HCT116 (cell line): ENCODE measurements at regions not wholly inside any gene's neighbourhood (a gene's known extent, or its start where the extent isn't known, plus 50 kb on each side); places are given as distances from the start of the nearest gene placed in this dataset.

Experiments
- ATAC-seq: fragments of 200-7000 bp; cut with Tn5 transposase; 2 replicates; pipeline ENCODE4 v1.9.1; 2020; ENCODE audit warnings: mild to moderate bottlenecking, moderate library complexity
- BruUV-seq: library from RNA; stranded (reverse); fragments of 400-500 nt; replicated peaks from 2 replicates; lab custom pipeline; 2021; lab: Mats Ljungman, UMichigan
- CTCF ChIA-PET: fragments of 300-600 bp; sonication (Branson Sonifier 250); formaldehyde crosslinking; loops from one replicate; lab custom pipeline; 2021; ENCODE audit warnings: antibody characterized with exemption; lab: Charles Lee
- POLR2A ChIA-PET: fragments of 300-600, 350-600 bp; sonication (Branson Sonifier 250); formaldehyde crosslinking; loops from one replicate; lab custom pipeline; 2021; ENCODE audit warnings: antibody characterized with exemption; lab: Charles Lee
- RAD21 ChIA-PET, 2 experiments: fragments of 300-600 bp; sonication (Branson Sonifier 250); formaldehyde crosslinking; loops; one replicate each; lab custom pipeline; 2023; ENCODE audit warnings: low total read pairs in 2 of 2; ENCODE audit not compliant: uncharacterized antibody in 2 of 2, unreplicated experiment in 2 of 2, low non-redundant PET in 1 of 2; lab: Charles Lee
- DNase-seq: peaks from one replicate; pipeline ENCODE4 v3.0.0-alpha.2; 2010; ENCODE audit warnings: low read depth, low spot score
- H2AFZ ChIP-seq: fragments of 200-600 bp; shearing (Covaris generic), sonication (generic); 2 replicates; pipeline ENCODE4 v1.6.1; 2017; ENCODE audit warnings: low read depth, mixed run types, mixed read lengths, antibody characterized with exemption, low read length; ENCODE audit not compliant: poor library complexity, severe bottlenecking
- H3K27ac ChIP-seq: 2 replicates; pipeline ENCODE4 v1.5.1; 2012; ENCODE audit warnings: low read depth, low read length
- H3K27me3 ChIP-seq: fragments of 200-600 bp; sonication (generic); 2 replicates; pipeline ENCODE4 v1.6.1; 2016; ENCODE audit warnings: mixed run types, low read length, mixed read lengths; ENCODE audit not compliant: insufficient read depth
- H3K36me3 ChIP-seq, 2 experiments: fragments of 200-500 bp in 1 of 2; fragments of 200-600 bp in 1 of 2; sonication (Bioruptor generic) in 1 of 2; sonication (generic) in 1 of 2; 2 replicates each; pipeline versions ENCODE4 v1.5.1 to v1.6.1; 2014 to 2016; ENCODE audit warnings: low read length in 2 of 2, inconsistent platforms in 1 of 2, mixed read lengths in 1 of 2, mixed run types in 1 of 2; ENCODE audit not compliant: insufficient read depth in 2 of 2, control insufficient read depth in 1 of 2
- H3K4me1 ChIP-seq, 2 experiments: fragments of 200-600 bp in 1 of 2; sonication (generic) in 1 of 2; 2 replicates each; pipeline versions ENCODE4 v1.5.1 to v1.6.1; 2012 to 2017; ENCODE audit warnings: low read length in 2 of 2, inconsistent platforms in 1 of 2, mild to moderate bottlenecking in 1 of 2, mixed read lengths in 1 of 2, mixed run types in 1 of 2, moderate library complexity in 1 of 2; ENCODE audit not compliant: insufficient read depth in 2 of 2, control insufficient read depth in 1 of 2
- H3K4me2 ChIP-seq: fragments of 200-600 bp; sonication (generic); 2 replicates; pipeline ENCODE4 v1.6.1; 2017; ENCODE audit warnings: mixed run types, low read length, mixed read lengths
- H3K4me3 ChIP-seq, 2 experiments: fragments of 200-600 bp in 1 of 2; sonication (generic) in 1 of 2; replicated peaks in 1 of 2; 2 replicates each; pipeline ENCODE4 v1.5.1; 2011 to 2016; ENCODE audit warnings: low read length in 2 of 2, control low read depth in 1 of 2, low read depth in 1 of 2, mild to moderate bottlenecking in 1 of 2, mixed read lengths in 1 of 2, mixed run types in 1 of 2
- H3K79me2 ChIP-seq: fragments of 200-600 bp; sonication (generic); 2 replicates; pipeline ENCODE4 v1.6.1; 2017; ENCODE audit warnings: mild to moderate bottlenecking, mixed run types, low read length, moderate library complexity, mixed read lengths; ENCODE audit not compliant: insufficient read depth
- H3K9ac ChIP-seq: fragments of 200-600 bp; sonication (generic); 2 replicates; pipeline ENCODE4 v1.6.1; 2016; ENCODE audit warnings: low read length, mixed read lengths
- H3K9me2 ChIP-seq: fragments of 200-600 bp; sonication (generic), shearing (Covaris generic); 2 replicates; pipeline ENCODE4 v1.6.1; 2017; ENCODE audit warnings: mixed run types, mild to moderate bottlenecking, moderate library complexity; ENCODE audit not compliant: insufficient read depth
- H3K9me3 ChIP-seq, 2 experiments: fragments of 200-500 bp in 1 of 2; fragments of 200-600 bp in 1 of 2; sonication (Bioruptor generic) in 1 of 2; sonication (generic) in 1 of 2; 2 replicates each; pipeline ENCODE4 v1.6.1; 2014 to 2017; ENCODE audit warnings: low read length in 2 of 2, mixed read lengths in 2 of 2, inconsistent platforms in 1 of 2, low read depth in 1 of 2, mild to moderate bottlenecking in 1 of 2, mixed run types in 1 of 2, moderate library complexity in 1 of 2; ENCODE audit not compliant: control insufficient read depth in 1 of 2, insufficient read depth in 1 of 2
- H4K20me1 ChIP-seq: fragments of 200-600 bp; sonication (generic), shearing (Covaris generic); 2 replicates; pipeline ENCODE4 v1.6.1; 2017; ENCODE audit warnings: mixed run types, mild to moderate bottlenecking, moderate library complexity; ENCODE audit not compliant: insufficient read depth
- CBX3 ChIP-seq: IDR thresholded peaks from 2 replicates; pipeline ENCODE4 v1.6.1; 2012; ENCODE audit warnings: low read depth
- CEBPB ChIP-seq: IDR thresholded peaks from 2 replicates; pipeline ENCODE4 v1.6.1; 2012; ENCODE audit warnings: low read depth
- EZH2 ChIP-seq: fragments of 200-600 bp; sonication (generic); IDR thresholded peaks from 2 replicates; pipeline ENCODE4 v1.6.1; 2017; ENCODE audit warnings: antibody characterized with exemption, mixed run types
- JUND ChIP-seq: IDR thresholded peaks from 2 replicates; pipeline ENCODE4 v1.6.1; 2012
- POLR2A ChIP-seq: IDR thresholded peaks from 2 replicates; pipeline ENCODE4 v1.7.0; 2011; ENCODE audit warnings: borderline replicate concordance; ENCODE audit not compliant: insufficient read depth, insufficient read length; ENCODE audit errors: extremely low read depth
- RAD21 ChIP-seq: IDR thresholded peaks from 2 replicates; pipeline ENCODE4 v1.6.1; 2012; ENCODE audit warnings: low read depth, mild to moderate bottlenecking
- SP1 ChIP-seq: IDR thresholded peaks from 2 replicates; pipeline ENCODE4 v1.6.1; 2012; ENCODE audit warnings: low read depth
- TCF7L2 ChIP-seq: IDR thresholded peaks from 2 replicates; pipeline ENCODE4 v1.7.0; 2011; ENCODE audit warnings: borderline replicate concordance, inconsistent platforms; ENCODE audit not compliant: insufficient read depth, insufficient read length; ENCODE audit errors: extremely low read depth
- ZFX ChIP-seq: fragments of 450-650 bp; IDR thresholded peaks from 2 replicates; pipeline ENCODE4 v1.6.1; 2017
- intact Hi-C: fragments of 100-400 bp; cut with micrococcal nuclease; formaldehyde crosslinking; loops from 2 replicates; pipeline ENCODE4 v1.10.0; 2022
- TF ChIP-seq, protein P1 (sequence below): IDR thresholded peaks from 2 replicates; pipeline ENCODE4 v1.6.1; 2011; ENCODE audit warnings: mild to moderate bottlenecking, low read length, moderate library complexity; ENCODE audit not compliant: insufficient replicate concordance; ENCODE audit errors: extremely low read depth
- TF ChIP-seq, protein P2 (sequence below): IDR thresholded peaks from 2 replicates; pipeline ENCODE4 v1.6.1; 2012
- TF ChIP-seq, protein P3 (sequence below), 3 experiments: fragments of 200-600 bp in 1 of 3; sonication (generic) in 1 of 3; IDR thresholded peaks in 2 of 3; conservative IDR thresholded peaks in 1 of 3; 2 replicates each; pipeline ENCODE4 v1.5.1; 2012 to 2017; ENCODE audit warnings: low read depth in 2 of 3, low read length in 2 of 3, antibody characterized with exemption in 1 of 3, borderline replicate concordance in 1 of 3, control low read depth in 1 of 3, mild to moderate bottlenecking in 1 of 3, mixed read lengths in 1 of 3, mixed run types in 1 of 3, moderate library complexity in 1 of 3; ENCODE audit not compliant: insufficient read depth in 1 of 3
- TF ChIP-seq, protein P4 (sequence below): IDR thresholded peaks from 2 replicates; pipeline ENCODE4 v1.6.1; 2012; ENCODE audit warnings: low read depth

DNA sequence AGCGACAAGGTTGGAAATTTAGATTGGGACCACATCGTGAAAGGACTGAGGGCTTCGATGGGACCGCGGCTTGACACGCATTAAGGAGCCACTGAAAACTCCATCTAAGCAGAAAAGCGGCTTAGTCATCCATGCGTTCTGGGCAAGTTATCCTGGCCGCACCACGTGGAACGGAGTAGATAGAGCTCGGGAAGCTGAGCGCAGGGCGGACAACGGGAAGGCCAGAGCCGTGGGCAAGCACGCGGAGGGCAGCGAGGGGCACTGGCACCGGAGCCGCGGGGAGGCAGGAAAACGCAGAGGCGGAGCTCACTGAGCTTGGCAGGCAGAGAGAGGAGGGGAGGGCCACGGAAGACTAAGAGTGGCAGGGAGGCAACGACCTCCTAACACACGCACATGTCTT, 61.3 kb upstream of the VGLL4 start:
- Histone ChIP-seq H3K27me3 (no peaks in the 10 kb centered on the region), H3K4me2 (no peak overlapping the region), H3K4me1 (no peaks in the 10 kb centered on the region), H3K9me2 (no peaks in the 10 kb centered on the region), H3K9me3 (peaks cover 4 to 8% of the 10 kb centered on the region in 2 experiments; a peak in 1 of 4 replicates), H3K9ac (no peak overlapping the region), H4K20me1 (no peaks in the 10 kb centered on the region), H3K27ac (no peak overlapping the region), H3K4me3 (no peak overlapping the region), H2AFZ (no peak overlapping the region), H3K36me3 (peaks cover 0 to 3% of the 10 kb centered on the region in 2 experiments; a peak in 1 of 4 replicates), H3K79me2 (peaks cover 40% of the 10 kb centered on the region)
- POLR2A ChIA-PET = no interaction called here
- ATAC-seq = no peak
- TF ChIP-seq SP1 = no peak
- intact Hi-C loops = no loop called here
- RAD21 ChIA-PET = no interaction called here
- CTCF ChIA-PET = no interaction called here
- no TSS peak for BruUV-seq
- DNase-seq = no peak

DNA sequence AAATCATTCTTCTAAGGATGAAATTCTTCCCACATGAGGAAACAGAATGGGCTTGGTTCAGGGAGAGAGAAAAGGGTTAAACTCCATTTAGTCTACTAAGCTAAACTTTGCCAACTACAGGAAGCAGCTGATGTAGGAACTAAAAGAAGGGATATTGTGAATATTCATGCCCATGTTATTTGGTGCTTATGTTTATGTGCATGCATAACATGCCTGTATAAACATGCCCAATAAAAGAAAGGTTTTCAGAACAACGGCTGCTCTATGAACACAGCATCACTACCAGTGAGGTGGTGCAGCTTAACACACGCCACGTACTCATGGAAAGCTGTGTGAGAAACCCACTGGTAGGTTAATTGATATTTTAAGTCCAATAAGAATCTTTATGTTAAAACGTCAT, 59.4 kb upstream of the VGLL4 start:
- ChIA-PET POLR2A (no interaction called here), RAD21 (interaction anchor here in 1 of 2 experiments (0.7 kb wide), 1 partner anchor 237 kb away, joined by 5 read pairs; no protein-coding TSS in a partner anchor), CTCF (no interaction called here)
- H3K4me3 ChIP-seq = no peak overlapping the region
- intact Hi-C loops = no loop called here
- no peak overlapping the region for H3K27ac ChIP-seq
- no peak overlapping the region for H3K9ac ChIP-seq
- no peak overlapping the region for H3K4me2 ChIP-seq
- BruUV-seq = no TSS peak
- no peaks in the 10 kb centered on the region for H3K36me3 ChIP-seq
- H3K9me3 ChIP-seq = no peaks in the 10 kb centered on the region
- DNase-seq (no peak), ATAC-seq (no peak)
- H3K79me2 ChIP-seq = peaks cover 26% of the 10 kb centered on the region
- no peak overlapping the region for H2AFZ ChIP-seq
- no peaks in the 10 kb centered on the region for H3K9me2 ChIP-seq
- H4K20me1 ChIP-seq = no peaks in the 10 kb centered on the region
- no peaks in the 10 kb centered on the region for H3K4me1 ChIP-seq
- no peaks in the 10 kb centered on the region for H3K27me3 ChIP-seq
- TF ChIP-seq, protein P1, sequence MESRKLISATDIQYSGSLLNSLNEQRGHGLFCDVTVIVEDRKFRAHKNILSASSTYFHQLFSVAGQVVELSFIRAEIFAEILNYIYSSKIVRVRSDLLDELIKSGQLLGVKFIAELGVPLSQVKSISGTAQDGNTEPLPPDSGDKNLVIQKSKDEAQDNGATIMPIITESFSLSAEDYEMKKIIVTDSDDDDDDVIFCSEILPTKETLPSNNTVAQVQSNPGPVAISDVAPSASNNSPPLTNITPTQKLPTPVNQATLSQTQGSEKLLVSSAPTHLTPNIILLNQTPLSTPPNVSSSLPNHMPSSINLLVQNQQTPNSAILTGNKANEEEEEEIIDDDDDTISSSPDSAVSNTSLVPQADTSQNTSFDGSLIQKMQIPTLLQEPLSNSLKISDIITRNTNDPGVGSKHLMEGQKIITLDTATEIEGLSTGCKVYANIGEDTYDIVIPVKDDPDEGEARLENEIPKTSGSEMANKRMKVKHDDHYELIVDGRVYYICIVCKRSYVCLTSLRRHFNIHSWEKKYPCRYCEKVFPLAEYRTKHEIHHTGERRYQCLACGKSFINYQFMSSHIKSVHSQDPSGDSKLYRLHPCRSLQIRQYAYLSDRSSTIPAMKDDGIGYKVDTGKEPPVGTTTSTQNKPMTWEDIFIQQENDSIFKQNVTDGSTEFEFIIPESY = no peak
- no peak for TF ChIP-seq EZH2
- TF ChIP-seq, protein P2, sequence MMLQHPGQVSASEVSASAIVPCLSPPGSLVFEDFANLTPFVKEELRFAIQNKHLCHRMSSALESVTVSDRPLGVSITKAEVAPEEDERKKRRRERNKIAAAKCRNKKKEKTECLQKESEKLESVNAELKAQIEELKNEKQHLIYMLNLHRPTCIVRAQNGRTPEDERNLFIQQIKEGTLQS = no peak
- no peak for TF ChIP-seq CBX3
- TF ChIP-seq, protein P3, sequence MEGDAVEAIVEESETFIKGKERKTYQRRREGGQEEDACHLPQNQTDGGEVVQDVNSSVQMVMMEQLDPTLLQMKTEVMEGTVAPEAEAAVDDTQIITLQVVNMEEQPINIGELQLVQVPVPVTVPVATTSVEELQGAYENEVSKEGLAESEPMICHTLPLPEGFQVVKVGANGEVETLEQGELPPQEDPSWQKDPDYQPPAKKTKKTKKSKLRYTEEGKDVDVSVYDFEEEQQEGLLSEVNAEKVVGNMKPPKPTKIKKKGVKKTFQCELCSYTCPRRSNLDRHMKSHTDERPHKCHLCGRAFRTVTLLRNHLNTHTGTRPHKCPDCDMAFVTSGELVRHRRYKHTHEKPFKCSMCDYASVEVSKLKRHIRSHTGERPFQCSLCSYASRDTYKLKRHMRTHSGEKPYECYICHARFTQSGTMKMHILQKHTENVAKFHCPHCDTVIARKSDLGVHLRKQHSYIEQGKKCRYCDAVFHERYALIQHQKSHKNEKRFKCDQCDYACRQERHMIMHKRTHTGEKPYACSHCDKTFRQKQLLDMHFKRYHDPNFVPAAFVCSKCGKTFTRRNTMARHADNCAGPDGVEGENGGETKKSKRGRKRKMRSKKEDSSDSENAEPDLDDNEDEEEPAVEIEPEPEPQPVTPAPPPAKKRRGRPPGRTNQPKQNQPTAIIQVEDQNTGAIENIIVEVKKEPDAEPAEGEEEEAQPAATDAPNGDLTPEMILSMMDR (IDR thresholded peaks at IDR 0.05 in 2 of 3, conservative IDR thresholded peaks at IDR 0.05 in 1 of 3; ENCODE audit: borderline replicate concordance in 1 of 3, insufficient read depth in 1 of 3, low read depth in 2 of 3, low read length in 2 of 3) = no peak
- TF ChIP-seq RAD21 = no peak
- TF ChIP-seq JUND = no peak
- no peak for TF ChIP-seq CEBPB
- no peak for TF ChIP-seq TCF7L2
- no peak for TF ChIP-seq SP1
- no peak for TF ChIP-seq POLR2A
- TF ChIP-seq ZFX = no peak
- TF ChIP-seq, protein P4, sequence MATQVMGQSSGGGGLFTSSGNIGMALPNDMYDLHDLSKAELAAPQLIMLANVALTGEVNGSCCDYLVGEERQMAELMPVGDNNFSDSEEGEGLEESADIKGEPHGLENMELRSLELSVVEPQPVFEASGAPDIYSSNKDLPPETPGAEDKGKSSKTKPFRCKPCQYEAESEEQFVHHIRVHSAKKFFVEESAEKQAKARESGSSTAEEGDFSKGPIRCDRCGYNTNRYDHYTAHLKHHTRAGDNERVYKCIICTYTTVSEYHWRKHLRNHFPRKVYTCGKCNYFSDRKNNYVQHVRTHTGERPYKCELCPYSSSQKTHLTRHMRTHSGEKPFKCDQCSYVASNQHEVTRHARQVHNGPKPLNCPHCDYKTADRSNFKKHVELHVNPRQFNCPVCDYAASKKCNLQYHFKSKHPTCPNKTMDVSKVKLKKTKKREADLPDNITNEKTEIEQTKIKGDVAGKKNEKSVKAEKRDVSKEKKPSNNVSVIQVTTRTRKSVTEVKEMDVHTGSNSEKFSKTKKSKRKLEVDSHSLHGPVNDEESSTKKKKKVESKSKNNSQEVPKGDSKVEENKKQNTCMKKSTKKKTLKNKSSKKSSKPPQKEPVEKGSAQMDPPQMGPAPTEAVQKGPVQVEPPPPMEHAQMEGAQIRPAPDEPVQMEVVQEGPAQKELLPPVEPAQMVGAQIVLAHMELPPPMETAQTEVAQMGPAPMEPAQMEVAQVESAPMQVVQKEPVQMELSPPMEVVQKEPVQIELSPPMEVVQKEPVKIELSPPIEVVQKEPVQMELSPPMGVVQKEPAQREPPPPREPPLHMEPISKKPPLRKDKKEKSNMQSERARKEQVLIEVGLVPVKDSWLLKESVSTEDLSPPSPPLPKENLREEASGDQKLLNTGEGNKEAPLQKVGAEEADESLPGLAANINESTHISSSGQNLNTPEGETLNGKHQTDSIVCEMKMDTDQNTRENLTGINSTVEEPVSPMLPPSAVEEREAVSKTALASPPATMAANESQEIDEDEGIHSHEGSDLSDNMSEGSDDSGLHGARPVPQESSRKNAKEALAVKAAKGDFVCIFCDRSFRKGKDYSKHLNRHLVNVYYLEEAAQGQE = no peak
